VCaP (cell line): ENCODE measurements at regions not wholly inside any gene's neighbourhood (a gene's known extent, or its start where the extent isn't known, plus 50 kb on each side); places are given as distances from the start of the nearest gene placed in this dataset.

Source experiments
- H3K27ac ChIP-seq: fragments of 450-650 bp; 2 replicates; pipeline ENCODE4 v1.5.1; 2017
- TF ChIP-seq, protein P1 (sequence below): fragments of 450-650 bp; conservative IDR thresholded peaks from 2 replicates; pipeline ENCODE4 v1.5.1; 2017; ENCODE audit warnings: mild to moderate bottlenecking, moderate library complexity

DNA sequence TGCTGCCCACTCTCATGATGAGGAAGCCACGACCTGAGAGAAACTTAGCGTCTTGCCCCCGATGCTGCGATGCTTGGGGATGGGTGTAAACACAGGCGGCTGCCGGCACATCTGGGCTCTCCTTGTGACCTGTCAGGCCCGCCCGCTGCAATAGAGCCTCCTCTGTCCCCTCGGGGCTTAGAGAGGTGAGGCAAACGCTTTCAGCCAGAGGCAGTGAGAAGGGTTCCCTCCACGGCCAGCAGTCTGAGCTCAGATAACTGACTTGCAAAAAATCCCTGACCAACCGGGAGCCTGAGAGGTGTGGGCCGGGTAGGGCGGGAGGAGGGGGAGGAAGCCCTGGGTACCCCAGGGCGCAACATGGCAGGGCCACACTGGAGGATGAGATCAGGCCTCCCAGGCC is 260.6 kb downstream of the C16orf95 start:
- TF ChIP-seq, protein P1, sequence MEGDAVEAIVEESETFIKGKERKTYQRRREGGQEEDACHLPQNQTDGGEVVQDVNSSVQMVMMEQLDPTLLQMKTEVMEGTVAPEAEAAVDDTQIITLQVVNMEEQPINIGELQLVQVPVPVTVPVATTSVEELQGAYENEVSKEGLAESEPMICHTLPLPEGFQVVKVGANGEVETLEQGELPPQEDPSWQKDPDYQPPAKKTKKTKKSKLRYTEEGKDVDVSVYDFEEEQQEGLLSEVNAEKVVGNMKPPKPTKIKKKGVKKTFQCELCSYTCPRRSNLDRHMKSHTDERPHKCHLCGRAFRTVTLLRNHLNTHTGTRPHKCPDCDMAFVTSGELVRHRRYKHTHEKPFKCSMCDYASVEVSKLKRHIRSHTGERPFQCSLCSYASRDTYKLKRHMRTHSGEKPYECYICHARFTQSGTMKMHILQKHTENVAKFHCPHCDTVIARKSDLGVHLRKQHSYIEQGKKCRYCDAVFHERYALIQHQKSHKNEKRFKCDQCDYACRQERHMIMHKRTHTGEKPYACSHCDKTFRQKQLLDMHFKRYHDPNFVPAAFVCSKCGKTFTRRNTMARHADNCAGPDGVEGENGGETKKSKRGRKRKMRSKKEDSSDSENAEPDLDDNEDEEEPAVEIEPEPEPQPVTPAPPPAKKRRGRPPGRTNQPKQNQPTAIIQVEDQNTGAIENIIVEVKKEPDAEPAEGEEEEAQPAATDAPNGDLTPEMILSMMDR = no peak
- H3K27ac ChIP-seq = no peak overlapping the region

DNA sequence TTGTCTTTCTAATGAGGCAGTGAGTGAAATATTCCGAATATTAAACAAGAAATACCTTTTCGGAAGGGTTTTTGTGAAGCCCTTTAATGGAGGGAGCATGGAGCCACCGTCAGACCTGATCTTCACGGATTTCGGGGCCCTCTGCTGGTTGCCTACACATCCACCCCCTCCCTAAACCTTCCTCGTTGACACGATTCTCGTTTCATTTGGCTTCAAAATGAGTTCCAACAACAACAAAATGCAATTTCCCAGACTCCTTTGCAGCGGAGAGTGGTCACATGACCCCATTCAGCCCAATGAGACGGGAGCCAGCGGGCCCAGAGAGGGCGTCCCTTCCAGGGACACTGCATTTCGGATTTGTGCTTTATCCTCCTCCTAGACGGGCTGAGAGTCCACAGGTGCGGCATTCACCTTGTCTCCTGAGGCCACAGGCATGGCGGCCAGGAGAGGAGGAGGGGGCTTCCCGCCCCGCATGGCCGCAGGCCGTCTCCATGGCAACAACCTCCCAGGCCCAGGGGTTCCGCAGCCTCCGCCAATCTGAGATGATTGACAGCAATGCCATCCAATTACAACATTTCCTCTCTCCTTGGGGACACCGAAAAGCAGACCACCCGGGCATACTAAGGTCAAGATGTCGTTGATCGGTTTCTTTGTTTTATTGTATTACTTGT is 259.8 kb downstream of the C16orf95 start:
- no peak overlapping the region for H3K27ac ChIP-seq
- TF ChIP-seq, protein P1 = no peak

DNA sequence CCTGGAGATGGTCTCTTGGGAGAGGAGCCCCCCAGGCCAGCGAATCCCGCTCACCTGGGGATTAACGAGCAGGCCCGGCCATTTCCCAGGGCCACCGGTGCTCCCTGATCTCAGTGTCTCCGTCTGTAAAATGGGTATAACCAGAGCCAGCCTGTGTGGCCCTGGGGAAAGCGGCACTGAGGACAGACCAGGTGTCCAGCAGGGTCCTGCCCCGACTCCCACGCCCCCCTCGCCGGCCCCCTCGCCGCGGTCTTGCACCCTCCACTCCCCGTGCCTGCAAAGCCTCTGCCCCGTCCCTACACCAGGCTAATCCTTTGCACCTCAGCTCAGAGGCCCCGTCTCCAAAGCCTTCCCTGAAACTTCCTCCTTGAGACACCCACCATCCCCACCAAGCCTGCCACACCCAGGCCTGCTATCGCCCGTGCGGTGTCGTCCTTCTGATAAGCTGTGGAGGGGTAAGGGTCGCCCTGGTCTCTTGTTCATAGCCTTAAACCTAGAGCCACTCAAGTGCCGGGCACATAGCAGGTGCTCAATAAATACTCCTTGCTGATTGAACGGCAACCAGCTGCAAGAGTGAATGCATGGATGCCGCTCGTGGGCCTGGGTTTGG is 259.1 kb downstream of the C16orf95 start:
- no peak overlapping the region for H3K27ac ChIP-seq

DNA sequence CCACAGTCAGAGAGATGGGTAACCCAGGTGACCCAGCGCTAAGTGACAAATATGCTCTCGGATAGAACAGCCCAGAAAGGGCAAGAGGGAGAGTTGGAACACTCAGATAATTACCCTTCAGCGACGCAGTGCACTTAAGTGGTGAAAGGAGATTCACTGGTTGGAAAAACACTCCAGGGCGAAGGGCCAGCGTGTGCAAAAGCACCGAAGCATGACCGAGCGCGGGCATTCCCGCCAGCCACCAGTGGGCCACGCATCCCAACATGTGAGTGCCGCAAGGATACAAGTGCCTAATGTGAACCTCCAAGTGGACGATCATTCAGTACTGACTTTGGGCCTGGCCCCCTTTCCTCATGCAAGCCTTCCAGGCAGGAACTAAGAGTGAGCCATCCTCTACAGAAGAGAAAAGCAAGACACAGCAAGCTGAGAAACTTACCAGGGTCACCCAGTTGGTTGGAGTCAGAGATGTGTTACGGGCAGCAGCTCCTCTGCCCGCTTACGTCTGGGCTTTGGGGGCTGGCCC is 258.4 kb downstream of the C16orf95 start:
- no peak overlapping the region for H3K27ac ChIP-seq
- TF ChIP-seq, protein P1 = no peak

More for the DNA sequence above, 259.1 kb downstream of the C16orf95 start:
- TF ChIP-seq, protein P1 = no peak

DNA sequence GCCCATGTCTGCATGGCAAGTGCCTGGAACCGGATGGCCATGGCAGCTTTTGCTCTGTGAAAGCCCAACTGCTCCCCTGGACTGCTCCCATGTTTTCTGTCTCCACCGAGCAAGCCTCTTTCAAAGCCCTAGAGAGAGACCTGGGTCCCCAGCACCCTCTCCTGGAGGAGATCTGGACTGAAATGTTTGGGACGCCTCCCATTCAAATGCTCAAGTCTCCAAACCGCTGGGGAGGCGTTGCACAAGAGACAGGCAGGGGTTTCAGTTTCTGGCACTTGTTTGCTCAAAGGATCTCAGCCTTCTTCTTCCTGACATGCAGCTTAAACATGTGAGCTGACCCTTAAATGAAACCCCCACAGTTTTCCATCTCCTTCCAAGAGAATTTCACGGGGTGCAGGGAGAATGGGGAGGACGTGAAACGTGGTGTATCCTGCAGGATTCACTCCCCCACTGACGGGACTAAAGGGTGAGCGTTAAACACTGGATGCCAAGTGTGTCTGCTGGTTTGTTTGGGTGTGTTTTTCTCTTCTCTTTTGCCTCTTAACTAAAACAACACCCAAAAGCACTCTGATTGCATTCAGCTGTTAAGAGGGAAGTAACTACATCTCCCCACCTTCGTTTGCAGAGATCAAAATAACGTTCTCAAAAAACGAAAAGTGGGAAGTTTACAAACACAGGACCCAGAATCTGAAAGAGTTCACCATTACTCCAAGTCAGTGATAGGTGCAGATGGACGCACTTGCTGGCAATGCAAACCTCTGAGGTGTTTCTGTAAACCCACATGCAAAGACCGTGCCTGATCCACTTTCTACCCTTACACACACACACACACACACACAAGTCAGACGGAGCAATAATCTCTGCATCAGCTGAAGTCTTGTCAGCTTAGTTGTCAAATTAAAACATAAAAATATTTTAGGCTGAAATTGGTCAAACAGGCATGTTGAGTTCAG is 256.9 kb downstream of the C16orf95 start:
- no peak overlapping the region for H3K27ac ChIP-seq

DNA sequence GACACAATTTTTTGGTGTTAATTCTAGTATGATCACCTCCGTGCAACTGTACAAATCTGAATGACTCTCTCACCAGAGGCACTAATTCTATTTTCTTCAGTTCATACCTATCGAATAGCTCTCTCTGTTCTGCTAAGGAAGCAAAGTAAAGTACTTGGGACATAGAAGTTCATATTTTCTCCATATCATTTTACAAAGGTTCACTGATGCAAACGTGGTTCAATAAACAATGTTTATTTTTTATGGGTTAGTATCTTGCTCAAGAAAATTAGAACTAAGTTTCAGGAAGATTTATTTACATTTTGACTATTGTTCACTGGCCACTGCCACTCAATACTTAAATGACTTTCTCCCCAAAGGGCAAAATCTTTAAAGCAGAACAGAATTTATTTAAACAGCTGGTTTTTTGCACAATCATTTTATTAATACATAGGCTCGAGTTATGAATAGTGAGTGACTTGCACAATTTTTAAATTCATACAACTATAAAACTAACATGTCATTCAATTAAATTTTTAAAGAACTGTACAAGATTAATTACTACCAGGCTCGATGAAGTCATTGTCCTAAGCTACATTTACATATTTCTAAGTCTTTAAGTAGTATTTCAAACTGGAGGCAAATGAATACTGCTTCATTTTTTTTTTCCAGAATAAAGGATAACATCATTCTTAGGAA is 255.8 kb downstream of the C16orf95 start:
- H3K27ac ChIP-seq = no peak overlapping the region
- TF ChIP-seq, protein P1 = no peak

More for the DNA sequence above, 256.9 kb downstream of the C16orf95 start:
- TF ChIP-seq, protein P1 = no peak
